ENCODE measurements at regions not wholly inside any gene's neighbourhood (a gene's known extent, or its start where the extent isn't known, plus 50 kb on each side); places are given as distances from the start of the nearest gene placed in this dataset.

- no peak for DNase-seq
These were observed 928.1 kb downstream of the FAT4 start for GRCh38 chr4:126242679-126243390.

GRCh38 chr4:126247409-126247808, 932.7 kb downstream of the FAT4 start:
- DNase-seq = no peak

- DNase-seq = no peak
These were observed 935.3 kb downstream of the FAT4 start for GRCh38 chr4:126250006-126250405.

GRCh38 chr4:126251169-126251568, 936.4 kb downstream of the FAT4 start:
- DNase-seq = no peak

GRCh38 chr4:126262665-126263064, 947.9 kb downstream of the FAT4 start:
- DNase-seq = no peak

GRCh38 chr4:126264839-126265238, 950.1 kb downstream of the FAT4 start:
- no peak for DNase-seq

GRCh38 chr4:126265888-126266287, 951.1 kb downstream of the FAT4 start:
- no peak for DNase-seq

GRCh38 chr4:126267689-126268088, 952.9 kb downstream of the FAT4 start:
- no peak for DNase-seq

- DNase-seq = no peak
These were observed 953.4 kb downstream of the FAT4 start for GRCh38 chr4:126268106-126268505.

- no peak for DNase-seq
These were observed 954.4 kb downstream of the FAT4 start for GRCh38 chr4:126269106-126269505.

GRCh38 chr4:126271292-126271691, 956.5 kb downstream of the FAT4 start:
- no peak for DNase-seq

- no peak for DNase-seq
These were observed 959.0 kb downstream of the FAT4 start for GRCh38 chr4:126273746-126274145.

GRCh38 chr4:126291886-126292285, 977.1 kb downstream of the FAT4 start:
- no peak for DNase-seq

- no peak for DNase-seq
These were observed 983.5 kb downstream of the FAT4 start for GRCh38 chr4:126298271-126298670.

GRCh38 chr4:126306152-126306869, 991.6 kb downstream of the FAT4 start:
- DNase-seq = no peak

- DNase-seq = peak in 2 of 3 experiments; percentile 25 to 70
These were observed 1003.6 kb downstream of the FAT4 start for GRCh38 chr4:126318376-126318775.

- DNase-seq = no peak
These were observed 1014.2 kb downstream of the FAT4 start for GRCh38 chr4:126328914-126329313.

GRCh38 chr4:126338548-126338947, 1023.8 kb downstream of the FAT4 start:
- DNase-seq = no peak

GRCh38 chr4:126341927-126342326, 1027.2 kb downstream of the FAT4 start:
- DNase-seq = no peak

- DNase-seq = no peak
These were observed 1029.7 kb downstream of the FAT4 start for GRCh38 chr4:126344472-126344871.

GRCh38 chr4:126346654-126347053, 1031.9 kb downstream of the FAT4 start:
- DNase-seq = no peak

GRCh38 chr4:126354784-126355183, 1040.0 kb downstream of the FAT4 start:
- peak in 1 of 3 experiments; percentile 38 for DNase-seq

- DNase-seq = no peak
These were observed 1043.3 kb downstream of the FAT4 start for GRCh38 chr4:126358041-126358440.

- DNase-seq = no peak
These were observed 1046.5 kb downstream of the FAT4 start for GRCh38 chr4:126361287-126361686.

Measured in NCI-H1417 (cell line).